Fibroblast of peridontal ligament (primary cell): ENCODE measurements at regions not wholly inside any gene's neighbourhood (a gene's known extent, or its start where the extent isn't known, plus 50 kb on each side); places are given as distances from the start of the nearest gene placed in this dataset.
A peak's percentile ranks its signal among the peaks of the same experiment; 100 is the strongest.

Experiments used
- DNase-seq: peaks from one replicate; pipeline ENCODE4 v3.0.0-alpha.2; 2010; ENCODE audit errors: extremely low read depth

- no peak for DNase-seq
Observed at GRCh38 chr17:72497915-72498314, 377.1 kb downstream of the SOX9 start.

- DNase-seq, result no peak
Observed at GRCh38 chr17:72498364-72499210, 377.8 kb downstream of the SOX9 start.

GRCh38 chr17:72501404-72502370 lies 380.9 kb downstream of the SOX9 start:
- no peak for DNase-seq

- DNase-seq, result peak; percentile 31
Observed at GRCh38 chr17:72502371-72503341, 381.8 kb downstream of the SOX9 start.

- DNase-seq, result no peak
Observed at GRCh38 chr17:72503556-72503955, 382.7 kb downstream of the SOX9 start.

GRCh38 chr17:72504783-72505182 lies 384.0 kb downstream of the SOX9 start:
- DNase-seq, result no peak

GRCh38 chr17:72506773-72507172 lies 386.0 kb downstream of the SOX9 start:
- DNase-seq, result no peak

- no peak for DNase-seq
Observed at GRCh38 chr17:72507370-72507769, 386.6 kb downstream of the SOX9 start.

GRCh38 chr17:72510351-72511016 lies 389.7 kb downstream of the SOX9 start:
- peak; percentile 58 for DNase-seq

GRCh38 chr17:72511242-72511641 lies 390.4 kb downstream of the SOX9 start:
- peak; percentile 39 for DNase-seq

GRCh38 chr17:72511874-72512273 lies 391.1 kb downstream of the SOX9 start:
- DNase-seq, result no peak

- no peak for DNase-seq
Observed at GRCh38 chr17:72512649-72513556, 392.1 kb downstream of the SOX9 start.

- no peak for DNase-seq
Observed at GRCh38 chr17:72514321-72514861, 393.6 kb downstream of the SOX9 start.

GRCh38 chr17:72514891-72515290 lies 394.1 kb downstream of the SOX9 start:
- DNase-seq, result peak; percentile 64

- DNase-seq, result peak; percentile 50
Observed at GRCh38 chr17:72515291-72516065, 394.7 kb downstream of the SOX9 start.

- DNase-seq, result no peak
Observed at GRCh38 chr17:72516772-72517399, 396.1 kb downstream of the SOX9 start.

- DNase-seq, result no peak
Observed at GRCh38 chr17:72517413-72518158, 396.8 kb downstream of the SOX9 start.
